Erythroblast (primary cell): ENCODE measurements at regions not wholly inside any gene's neighbourhood (a gene's known extent, or its start where the extent isn't known, plus 50 kb on each side); places are given as distances from the start of the nearest gene placed in this dataset.

Experiments
- GATA1 ChIP-seq: IDR thresholded peaks from 2 replicates; pipeline ENCODE4 v1.6.1; 2011; ENCODE audit warnings: low read depth, mild to moderate bottlenecking, control low read depth, low read length, moderate library complexity
- POLR2A ChIP-seq: IDR thresholded peaks from 2 replicates; pipeline ENCODE4 v1.6.1; 2011; ENCODE audit warnings: mild to moderate bottlenecking, low read length

DNA sequence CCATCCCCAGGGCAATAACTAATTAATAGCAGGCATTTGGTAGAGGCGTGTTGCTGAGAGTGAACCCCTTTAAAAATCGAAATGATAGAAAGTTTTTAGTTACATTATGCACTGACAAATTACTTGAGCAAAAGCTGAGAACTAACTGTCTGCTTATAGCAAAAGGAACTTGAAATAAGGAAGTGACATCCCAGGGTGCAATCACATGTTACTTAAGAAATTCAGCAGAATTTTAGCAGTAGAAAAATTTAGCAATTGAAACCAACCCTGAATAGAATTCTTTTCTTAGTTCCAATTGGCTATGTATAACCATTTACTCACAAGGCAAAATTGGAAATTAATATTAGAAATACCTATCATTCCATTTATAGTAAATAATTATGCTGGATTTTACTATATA lies 139.5 kb upstream of the SAMSN1 start:
- TF ChIP-seq POLR2A (no peak), GATA1 (no peak)
